Eye (tissue), 1 donor: ENCODE measurements at regions not wholly inside any gene's neighbourhood (a gene's known extent, or its start where the extent isn't known, plus 50 kb on each side); places are given as distances from the start of the nearest gene placed in this dataset.

ENCODE experiments used
- DNase-seq: peaks from one replicate; pipeline ENCODE4 v3.0.0-alpha.2; 2015

- no peak for DNase-seq
These were observed 197.7 kb upstream of the POU3F1 start for GRCh38 chr1:38244218-38244845.

- no peak for DNase-seq
These were observed 196.5 kb upstream of the POU3F1 start for GRCh38 chr1:38243106-38243505.

- DNase-seq = no peak
These were observed 195.9 kb upstream of the POU3F1 start for GRCh38 chr1:38242506-38242905.

GRCh38 chr1:38241594-38242334 lies 195.2 kb upstream of the POU3F1 start:
- no peak for DNase-seq

GRCh38 chr1:38240618-38241017 lies 194.0 kb upstream of the POU3F1 start:
- no peak for DNase-seq

- no peak for DNase-seq
These were observed 192.8 kb upstream of the POU3F1 start for GRCh38 chr1:38239258-38239835.

- no peak for DNase-seq
These were observed 191.7 kb upstream of the POU3F1 start for GRCh38 chr1:38238294-38238693.

GRCh38 chr1:38235705-38236104 lies 189.1 kb upstream of the POU3F1 start:
- no peak for DNase-seq

- DNase-seq = no peak
These were observed 185.3 kb upstream of the POU3F1 start for GRCh38 chr1:38231941-38232340.

GRCh38 chr1:38228718-38229117 lies 182.1 kb upstream of the POU3F1 start:
- no peak for DNase-seq

GRCh38 chr1:38225745-38226144 lies 179.2 kb upstream of the POU3F1 start:
- DNase-seq = no peak

- no peak for DNase-seq
These were observed 176.8 kb upstream of the POU3F1 start for GRCh38 chr1:38223391-38223790.

GRCh38 chr1:38222891-38223290 lies 176.3 kb upstream of the POU3F1 start:
- DNase-seq = no peak

GRCh38 chr1:38221006-38221649 lies 174.5 kb upstream of the POU3F1 start:
- DNase-seq = peak; percentile 32

GRCh38 chr1:38217316-38217715 lies 170.7 kb upstream of the POU3F1 start:
- DNase-seq = no peak

GRCh38 chr1:38213646-38214434 lies 167.2 kb upstream of the POU3F1 start:
- DNase-seq = peak; percentile 69

GRCh38 chr1:38210895-38211177 lies 164.2 kb upstream of the POU3F1 start:
- DNase-seq = no peak

- no peak for DNase-seq
These were observed 163.7 kb upstream of the POU3F1 start for GRCh38 chr1:38210021-38210894.

- no peak for DNase-seq
These were observed 162.4 kb upstream of the POU3F1 start for GRCh38 chr1:38208716-38209632.

- DNase-seq = no peak
These were observed 161.3 kb upstream of the POU3F1 start for GRCh38 chr1:38207906-38208305.

GRCh38 chr1:38207275-38207674 lies 160.7 kb upstream of the POU3F1 start:
- DNase-seq = no peak
